ENCODE measurements at regions not wholly inside any gene's neighbourhood (a gene's known extent, or its start where the extent isn't known, plus 50 kb on each side); places are given as distances from the start of the nearest gene placed in this dataset.

DNA sequence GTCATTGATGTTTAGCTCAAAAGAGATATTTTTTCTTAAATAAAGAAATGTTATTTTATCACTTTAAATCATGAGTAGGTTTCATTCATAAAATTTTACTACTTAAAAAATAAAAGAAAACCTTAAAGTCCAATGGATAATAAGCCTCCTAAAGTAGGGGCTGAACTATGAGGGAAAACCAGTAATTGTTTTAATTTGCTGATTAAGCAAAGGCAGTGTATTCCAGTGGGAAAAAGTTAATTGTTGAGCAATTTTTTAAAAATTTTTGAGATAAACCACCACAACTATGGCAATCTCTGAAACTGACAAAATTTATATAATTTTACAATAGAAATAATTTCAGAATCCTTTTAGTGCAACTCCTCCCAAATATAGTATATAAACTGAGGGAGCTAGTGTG, 195.0 kb downstream of the FBXO4 start:
- H3K79me2 ChIP-seq (ENCODE audit: control insufficient read depth, insufficient read depth, low read length) = no peaks in the 10 kb centered on the region
- H3K9me3 ChIP-seq (ENCODE audit: control insufficient read depth, insufficient read depth, low read depth, low read length) = no peaks in the 10 kb centered on the region
- no peaks in the 10 kb centered on the region for H3K36me3 ChIP-seq (ENCODE audit: control insufficient read depth, insufficient read depth, low read length)
- no peak overlapping the region for H3K4me2 ChIP-seq (ENCODE audit: extremely low read depth, insufficient read depth, low read length)
- TF ChIP-seq EZH2 (IDR thresholded peaks at IDR 0.05; ENCODE audit: low read length, missing control alignments) = no peak
- TF ChIP-seq, protein P1, sequence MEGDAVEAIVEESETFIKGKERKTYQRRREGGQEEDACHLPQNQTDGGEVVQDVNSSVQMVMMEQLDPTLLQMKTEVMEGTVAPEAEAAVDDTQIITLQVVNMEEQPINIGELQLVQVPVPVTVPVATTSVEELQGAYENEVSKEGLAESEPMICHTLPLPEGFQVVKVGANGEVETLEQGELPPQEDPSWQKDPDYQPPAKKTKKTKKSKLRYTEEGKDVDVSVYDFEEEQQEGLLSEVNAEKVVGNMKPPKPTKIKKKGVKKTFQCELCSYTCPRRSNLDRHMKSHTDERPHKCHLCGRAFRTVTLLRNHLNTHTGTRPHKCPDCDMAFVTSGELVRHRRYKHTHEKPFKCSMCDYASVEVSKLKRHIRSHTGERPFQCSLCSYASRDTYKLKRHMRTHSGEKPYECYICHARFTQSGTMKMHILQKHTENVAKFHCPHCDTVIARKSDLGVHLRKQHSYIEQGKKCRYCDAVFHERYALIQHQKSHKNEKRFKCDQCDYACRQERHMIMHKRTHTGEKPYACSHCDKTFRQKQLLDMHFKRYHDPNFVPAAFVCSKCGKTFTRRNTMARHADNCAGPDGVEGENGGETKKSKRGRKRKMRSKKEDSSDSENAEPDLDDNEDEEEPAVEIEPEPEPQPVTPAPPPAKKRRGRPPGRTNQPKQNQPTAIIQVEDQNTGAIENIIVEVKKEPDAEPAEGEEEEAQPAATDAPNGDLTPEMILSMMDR (conservative IDR thresholded peaks at IDR 0.05 in 1 of 2, IDR thresholded peaks at IDR 0.05 in 1 of 2; ENCODE audit: low read depth in 1 of 2, low read length in 2 of 2) = no peak
- H3K4me1 ChIP-seq (ENCODE audit: control insufficient read depth, extremely low read depth, insufficient read depth, low read length) = no peaks in the 10 kb centered on the region
- H2AFZ ChIP-seq (ENCODE audit: low read length) = no peak overlapping the region
- H4K20me1 ChIP-seq (ENCODE audit: control insufficient read depth, extremely low read depth, insufficient read depth, low read length) = no peaks in the 10 kb centered on the region
- no peak overlapping the region for H3K27ac ChIP-seq (ENCODE audit: insufficient read depth, low read length)
- H3K9ac ChIP-seq (ENCODE audit: insufficient read depth, low read length) = no peak overlapping the region
- no peak overlapping the region for H3K4me3 ChIP-seq (replicated peaks in 1 of 4; ENCODE audit: control extremely low read depth in 1 of 4, insufficient read depth in 1 of 4, low read depth in 3 of 4, low read length in 4 of 4)
- no peaks in the 10 kb centered on the region for H3K27me3 ChIP-seq (ENCODE audit: control insufficient read depth, insufficient read depth, low read length)
- no peak for DNase-seq (ENCODE audit: low read depth in 2 of 2)

DNA sequence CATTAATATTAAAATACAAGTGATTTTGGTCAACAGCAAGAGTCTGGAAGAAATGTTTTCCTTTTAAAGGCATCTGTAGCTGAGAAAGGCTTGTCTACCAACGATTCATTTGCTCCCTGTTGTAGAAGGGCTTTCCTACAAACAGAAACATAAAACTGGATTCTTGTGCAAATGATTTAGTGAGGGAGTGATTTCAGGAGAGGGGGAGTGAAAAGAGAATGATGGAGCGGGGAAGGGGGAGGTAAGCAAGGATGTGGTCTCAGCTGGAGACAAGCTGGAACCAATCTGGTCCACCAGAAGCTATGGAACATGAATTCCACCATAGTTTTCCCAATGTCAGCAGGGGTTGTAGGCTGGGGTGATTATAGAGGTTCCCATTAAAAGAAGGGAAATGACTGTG, 196.3 kb downstream of the FBXO4 start:
- H3K4me2 ChIP-seq (ENCODE audit: extremely low read depth, insufficient read depth, low read length) = no peak overlapping the region
- no peaks in the 10 kb centered on the region for H3K9me3 ChIP-seq (ENCODE audit: control insufficient read depth, insufficient read depth, low read depth, low read length)
- no peaks in the 10 kb centered on the region for H4K20me1 ChIP-seq (ENCODE audit: control insufficient read depth, extremely low read depth, insufficient read depth, low read length)
- no peaks in the 10 kb centered on the region for H3K4me1 ChIP-seq (ENCODE audit: control insufficient read depth, extremely low read depth, insufficient read depth, low read length)
- no peak for TF ChIP-seq EZH2 (IDR thresholded peaks at IDR 0.05; ENCODE audit: low read length, missing control alignments)
- TF ChIP-seq, protein P1 (conservative IDR thresholded peaks at IDR 0.05 in 1 of 2, IDR thresholded peaks at IDR 0.05 in 1 of 2; ENCODE audit: low read depth in 1 of 2, low read length in 2 of 2) = no peak
- H3K27me3 ChIP-seq (ENCODE audit: control insufficient read depth, insufficient read depth, low read length) = no peaks in the 10 kb centered on the region
- DNase-seq (ENCODE audit: low read depth in 2 of 2) = no peak
- no peak overlapping the region for H2AFZ ChIP-seq (ENCODE audit: low read length)
- no peaks in the 10 kb centered on the region for H3K36me3 ChIP-seq (ENCODE audit: control insufficient read depth, insufficient read depth, low read length)
- no peak overlapping the region for H3K4me3 ChIP-seq (replicated peaks in 1 of 4; ENCODE audit: control extremely low read depth in 1 of 4, insufficient read depth in 1 of 4, low read depth in 3 of 4, low read length in 4 of 4)
- no peak overlapping the region for H3K27ac ChIP-seq (ENCODE audit: insufficient read depth, low read length)
- no peaks in the 10 kb centered on the region for H3K79me2 ChIP-seq (ENCODE audit: control insufficient read depth, insufficient read depth, low read length)
- H3K9ac ChIP-seq (ENCODE audit: insufficient read depth, low read length) = no peak overlapping the region

DNA sequence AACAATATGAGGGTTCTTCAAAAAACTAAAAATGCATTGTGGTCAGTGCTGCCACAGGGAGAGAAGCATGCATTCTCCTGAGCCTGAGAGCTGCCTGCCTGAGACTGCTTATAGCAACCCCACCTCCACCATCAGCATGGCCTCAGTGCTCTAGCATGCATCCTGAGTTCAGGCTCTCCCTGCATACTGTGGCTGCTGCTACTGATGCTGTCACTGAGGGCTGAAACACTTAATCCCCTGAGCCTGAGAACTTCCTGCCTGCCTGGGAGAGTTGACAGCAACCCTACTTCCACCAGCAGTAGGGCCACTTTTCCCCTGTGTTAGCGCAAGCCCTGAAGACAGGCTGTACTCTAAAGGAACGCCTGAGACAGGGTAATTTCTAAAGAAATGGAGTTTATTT, 206.0 kb downstream of the FBXO4 start:
- H3K4me2 ChIP-seq (ENCODE audit: extremely low read depth, insufficient read depth, low read length) = no peak overlapping the region
- H3K4me1 ChIP-seq (ENCODE audit: control insufficient read depth, extremely low read depth, insufficient read depth, low read length) = no peaks in the 10 kb centered on the region
- no peak overlapping the region for H3K27ac ChIP-seq (ENCODE audit: insufficient read depth, low read length)
- H4K20me1 ChIP-seq (ENCODE audit: control insufficient read depth, extremely low read depth, insufficient read depth, low read length) = no peaks in the 10 kb centered on the region
- no peak overlapping the region for H3K9ac ChIP-seq (ENCODE audit: insufficient read depth, low read length)
- H2AFZ ChIP-seq (ENCODE audit: low read length) = no peak overlapping the region
- no peaks in the 10 kb centered on the region for H3K79me2 ChIP-seq (ENCODE audit: control insufficient read depth, insufficient read depth, low read length)
- H3K9me3 ChIP-seq (ENCODE audit: control insufficient read depth, insufficient read depth, low read depth, low read length) = no peaks in the 10 kb centered on the region
- no peak for DNase-seq (ENCODE audit: low read depth in 2 of 2)
- H3K4me3 ChIP-seq (replicated peaks in 1 of 4; ENCODE audit: control extremely low read depth in 1 of 4, insufficient read depth in 1 of 4, low read depth in 3 of 4, low read length in 4 of 4) = no peak overlapping the region
- no peaks in the 10 kb centered on the region for H3K36me3 ChIP-seq (ENCODE audit: control insufficient read depth, insufficient read depth, low read length)
- no peak for TF ChIP-seq EZH2 (IDR thresholded peaks at IDR 0.05; ENCODE audit: low read length, missing control alignments)
- TF ChIP-seq, protein P1 (conservative IDR thresholded peaks at IDR 0.05 in 1 of 2, IDR thresholded peaks at IDR 0.05 in 1 of 2; ENCODE audit: low read depth in 1 of 2, low read length in 2 of 2) = no peak
- no peaks in the 10 kb centered on the region for H3K27me3 ChIP-seq (ENCODE audit: control insufficient read depth, insufficient read depth, low read length)

All from fibroblast of lung (primary cell).